NCI-H1048 (cell line): ENCODE measurements at regions not wholly inside any gene's neighbourhood (a gene's known extent, or its start where the extent isn't known, plus 50 kb on each side); places are given as distances from the start of the nearest gene placed in this dataset.

ENCODE experiments used
- DNase-seq: peaks from one replicate; lab custom pipeline; 2025; lab: John Stamatoyannopoulos, UW

- no peak for DNase-seq
These were observed 303.9 kb downstream of the CASP12 start for GRCh38 chr11:104594228-104594958.

- no peak for DNase-seq
These were observed 309.3 kb downstream of the CASP12 start for GRCh38 chr11:104588970-104589369.

- no peak for DNase-seq
These were observed 309.8 kb downstream of the CASP12 start for GRCh38 chr11:104588446-104588845.

GRCh38 chr11:104584823-104585222, 313.4 kb downstream of the CASP12 start:
- no peak for DNase-seq

GRCh38 chr11:104583857-104584256, 314.4 kb downstream of the CASP12 start:
- no peak for DNase-seq

GRCh38 chr11:104582431-104582830, 315.8 kb downstream of the CASP12 start:
- DNase-seq: no peak

- no peak for DNase-seq
These were observed 316.8 kb downstream of the CASP12 start for GRCh38 chr11:104581246-104581980.

GRCh38 chr11:104573441-104573990, 324.7 kb downstream of the CASP12 start:
- DNase-seq: no peak

- no peak for DNase-seq
These were observed 326.0 kb downstream of the CASP12 start for GRCh38 chr11:104572279-104572678.

GRCh38 chr11:104570078-104570701, 328.1 kb downstream of the CASP12 start:
- no peak for DNase-seq

GRCh38 chr11:104565583-104565961, 332.7 kb downstream of the CASP12 start:
- no peak for DNase-seq

GRCh38 chr11:104564921-104565582, 333.2 kb downstream of the CASP12 start:
- DNase-seq: no peak

GRCh38 chr11:104556606-104557301, 341.5 kb downstream of the CASP12 start:
- no peak for DNase-seq

- no peak for DNase-seq
These were observed 349.2 kb downstream of the CASP12 start for GRCh38 chr11:104549019-104549418.

- no peak for DNase-seq
These were observed 350.1 kb downstream of the CASP12 start for GRCh38 chr11:104547996-104548661.

GRCh38 chr11:104546501-104546900, 351.8 kb downstream of the CASP12 start:
- no peak for DNase-seq

- DNase-seq: no peak
These were observed 356.6 kb downstream of the CASP12 start for GRCh38 chr11:104541701-104542100.

GRCh38 chr11:104538313-104538712, 359.9 kb downstream of the CASP12 start:
- no peak for DNase-seq

- DNase-seq: no peak
These were observed 364.0 kb downstream of the CASP12 start for GRCh38 chr11:104534278-104534677.

GRCh38 chr11:104531894-104532293, 366.4 kb downstream of the CASP12 start:
- DNase-seq: no peak

GRCh38 chr11:104531075-104531474, 367.1 kb upstream of the PDGFD start:
- no peak for DNase-seq
